ENCODE measurements at regions not wholly inside any gene's neighbourhood (a gene's known extent, or its start where the extent isn't known, plus 50 kb on each side); places are given as distances from the start of the nearest gene placed in this dataset.
"Not testable (repeated sequence)": the region's sequence is repeated elsewhere in the genome, so short reads cannot be mapped to it uniquely, and the experiment has no call there.

DNA sequence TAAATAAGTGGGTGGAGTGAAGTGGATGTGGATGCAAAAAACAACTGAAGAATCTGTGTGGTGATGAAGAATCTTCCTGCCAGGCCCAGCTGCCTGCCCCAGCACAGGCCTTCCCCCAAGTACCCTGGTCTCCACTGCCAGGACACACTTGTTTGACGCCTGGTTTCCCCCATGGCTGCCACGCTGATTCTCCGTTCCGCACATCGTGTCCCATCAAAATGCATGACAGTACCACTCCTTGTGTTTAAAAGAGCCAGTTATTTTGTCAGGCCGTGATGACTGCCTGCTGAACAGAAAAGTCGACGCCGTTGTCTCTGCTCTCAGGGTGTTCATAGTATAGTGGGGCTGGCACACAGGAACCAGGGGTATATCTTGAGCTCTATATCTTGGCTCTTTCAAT, 50.3 kb upstream of the KYNU start:
- DNase-seq, result no peak

DNA sequence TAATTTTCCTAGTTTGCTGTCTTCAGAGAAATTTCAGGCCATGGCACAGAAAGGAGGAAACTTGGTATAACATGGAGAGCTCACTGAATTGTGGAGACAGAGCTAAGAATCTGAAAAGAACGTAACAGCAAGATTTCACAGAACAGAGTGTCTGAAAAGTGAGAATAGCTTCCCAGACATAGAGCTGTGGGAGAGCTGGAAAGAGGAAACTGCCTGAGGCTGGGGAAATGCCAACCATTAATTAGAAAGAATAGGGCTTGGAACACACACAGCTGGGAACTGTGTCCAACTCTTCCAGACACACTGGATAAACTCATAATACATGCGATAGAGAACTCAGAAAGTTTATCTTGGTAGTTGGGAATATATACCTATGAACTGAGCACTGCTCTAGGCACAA, 51.6 kb upstream of the KYNU start:
- no peak for DNase-seq

- no peak for DNase-seq
These were observed 52.7 kb upstream of the KYNU start for GRCh38 chr2:142824756-142825155.

- DNase-seq, result no peak
These were observed 55.3 kb upstream of the KYNU start for GRCh38 chr2:142822190-142822589.

GRCh38 chr2:142819411-142819810, 58.1 kb upstream of the KYNU start:
- DNase-seq, result no peak

GRCh38 chr2:142815375-142815774, 62.1 kb upstream of the KYNU start:
- no peak for DNase-seq

DNA sequence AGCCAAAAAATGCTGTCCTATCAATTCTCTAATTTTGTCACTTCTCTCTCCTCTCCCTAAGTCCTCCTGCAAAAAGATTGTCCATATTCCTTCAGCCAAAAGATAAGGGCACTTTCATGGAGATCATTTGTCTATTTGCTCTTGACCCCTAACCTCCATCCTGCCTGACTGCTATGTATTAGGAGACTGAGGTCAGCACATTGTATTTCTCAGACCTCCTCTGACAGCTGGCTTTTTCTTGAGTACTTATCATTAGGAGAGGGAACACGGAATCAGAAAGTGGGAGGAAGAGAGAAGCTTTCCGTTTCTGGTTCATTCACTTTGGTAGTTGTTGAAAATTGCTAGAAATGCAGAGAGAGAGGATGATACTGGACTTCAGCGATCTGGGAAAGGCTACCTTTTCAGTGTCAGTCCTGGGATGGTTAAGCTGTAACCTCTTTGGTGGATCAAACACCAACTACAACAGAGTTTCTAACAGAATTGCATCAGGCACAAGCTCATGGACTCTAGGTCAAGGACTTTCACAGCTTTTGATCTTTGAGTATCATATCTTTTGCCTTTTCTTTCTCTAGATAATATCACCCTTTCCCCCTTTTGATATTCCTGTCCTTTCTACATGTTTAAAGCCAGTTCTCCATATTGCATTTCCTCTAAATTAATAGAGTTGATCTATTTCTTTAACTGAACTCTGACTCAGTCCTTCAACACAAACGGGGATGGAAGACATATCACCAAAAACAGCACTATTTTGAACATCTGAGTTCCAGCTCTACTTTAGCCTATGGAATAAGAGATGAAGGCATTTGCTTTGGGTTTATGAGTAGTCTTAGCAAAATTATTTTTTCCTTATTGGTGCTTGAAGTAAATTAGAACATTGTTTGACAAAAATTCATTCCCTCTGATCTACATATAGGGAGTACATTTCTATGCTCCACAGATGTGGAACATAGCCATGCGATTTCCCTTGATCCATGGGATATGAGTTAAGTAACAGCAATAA, 63.3 kb upstream of the KYNU start:
- no peak for DNase-seq

- DNase-seq, result not testable (repeated sequence)
These were observed 65.8 kb upstream of the KYNU start for GRCh38 chr2:142811644-142812043.

- no peak for DNase-seq
These were observed 72.2 kb upstream of the KYNU start for GRCh38 chr2:142805244-142805643.

- no peak for DNase-seq
These were observed 74.3 kb upstream of the KYNU start for GRCh38 chr2:142803158-142803557.

DNA sequence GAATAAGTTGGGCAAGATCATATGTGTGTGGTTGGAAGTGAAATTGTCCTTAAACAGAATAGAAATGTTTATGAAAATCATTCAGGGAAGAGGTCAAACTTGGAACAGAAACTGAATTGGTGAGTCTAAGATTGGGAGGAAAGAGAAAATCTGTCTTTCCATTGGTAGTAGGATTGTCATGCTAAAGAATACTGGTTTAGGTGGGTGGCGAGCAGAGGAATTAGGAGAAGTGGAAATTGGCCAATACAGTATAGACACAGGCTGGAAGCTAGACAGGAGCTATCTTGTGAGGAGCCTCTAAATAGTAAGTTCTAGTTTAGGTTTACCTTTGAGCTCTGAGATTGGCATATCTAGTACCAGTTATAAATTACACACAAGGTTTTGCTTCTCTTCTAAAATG, 80.9 kb upstream of the KYNU start:
- DNase-seq, result no peak

DNA sequence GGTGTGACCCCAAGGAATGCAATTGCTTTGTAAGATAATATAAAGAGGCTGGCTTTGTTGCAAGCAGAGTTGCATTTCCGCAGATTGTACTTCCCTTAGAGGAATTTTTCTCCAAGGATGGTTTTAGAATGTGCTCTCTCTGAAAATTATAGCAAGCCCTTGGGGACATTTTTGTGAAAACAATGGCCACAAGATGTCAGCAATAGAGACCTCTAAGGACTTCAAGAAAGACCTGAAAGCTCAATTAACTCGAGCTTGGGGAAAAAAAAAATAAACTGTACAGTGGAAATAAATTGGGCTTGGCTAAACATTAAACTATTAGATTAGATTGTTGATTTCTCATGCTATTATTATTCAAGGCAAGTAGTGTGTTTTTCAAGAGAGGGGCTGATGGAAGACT, 81.3 kb upstream of the KYNU start:
- DNase-seq, result no peak

DNA sequence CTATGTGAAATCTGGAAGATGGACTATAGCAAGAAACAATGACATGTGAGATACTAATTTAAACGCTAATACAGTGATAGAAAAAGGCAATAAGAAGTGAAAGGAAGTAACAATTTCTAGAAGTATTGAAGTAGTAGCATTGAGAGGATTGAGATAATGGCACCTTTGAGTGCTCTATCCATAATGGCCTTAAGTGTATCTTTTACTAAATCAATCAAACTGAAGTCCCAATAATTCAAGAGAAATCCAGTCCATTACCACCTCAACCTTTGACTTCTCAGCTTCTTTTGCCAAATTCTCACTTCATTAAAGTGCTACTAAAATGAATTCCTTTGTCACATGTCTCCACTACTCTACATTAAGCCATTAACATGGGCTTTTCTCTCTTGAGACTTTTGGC, 82.6 kb upstream of the KYNU start:
- DNase-seq, result no peak

DNA sequence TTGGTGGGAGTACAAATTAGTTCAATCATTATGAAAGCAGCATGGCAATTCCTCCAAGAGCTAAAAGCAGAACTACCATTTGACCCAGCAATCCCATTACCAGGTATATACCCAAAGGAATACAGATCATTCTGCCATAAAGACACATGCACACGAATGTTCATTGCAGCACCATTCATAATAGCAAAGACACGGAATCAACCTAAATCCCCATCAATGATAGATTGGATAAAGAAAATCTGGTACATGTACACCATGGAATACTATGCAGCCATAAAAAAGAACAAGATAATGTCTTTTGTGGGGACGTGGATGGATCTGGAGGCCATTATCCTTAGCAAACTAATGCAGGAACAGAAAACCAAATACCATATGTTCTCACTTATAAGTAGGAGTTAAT, 85.1 kb upstream of the KYNU start:
- not testable (repeated sequence) for DNase-seq

DNA sequence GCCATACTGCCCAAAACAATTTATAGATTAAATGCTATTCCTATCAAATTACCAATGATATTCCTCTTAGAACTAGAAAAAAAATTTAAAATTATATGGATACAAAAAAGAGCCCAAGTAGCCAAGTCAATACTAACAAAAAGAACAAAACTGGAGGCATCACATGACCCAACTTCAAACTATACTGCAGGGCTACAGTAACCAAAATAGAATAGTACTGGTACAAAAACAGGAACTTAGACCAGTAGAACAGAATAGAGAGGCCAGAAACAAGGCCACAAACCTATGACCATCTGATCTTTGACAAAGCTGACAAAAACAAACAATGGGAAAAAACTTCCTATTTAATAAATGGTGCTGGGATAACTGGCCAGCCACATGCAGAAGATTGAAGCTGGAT, 86.1 kb upstream of the KYNU start:
- DNase-seq, result no peak

DNA sequence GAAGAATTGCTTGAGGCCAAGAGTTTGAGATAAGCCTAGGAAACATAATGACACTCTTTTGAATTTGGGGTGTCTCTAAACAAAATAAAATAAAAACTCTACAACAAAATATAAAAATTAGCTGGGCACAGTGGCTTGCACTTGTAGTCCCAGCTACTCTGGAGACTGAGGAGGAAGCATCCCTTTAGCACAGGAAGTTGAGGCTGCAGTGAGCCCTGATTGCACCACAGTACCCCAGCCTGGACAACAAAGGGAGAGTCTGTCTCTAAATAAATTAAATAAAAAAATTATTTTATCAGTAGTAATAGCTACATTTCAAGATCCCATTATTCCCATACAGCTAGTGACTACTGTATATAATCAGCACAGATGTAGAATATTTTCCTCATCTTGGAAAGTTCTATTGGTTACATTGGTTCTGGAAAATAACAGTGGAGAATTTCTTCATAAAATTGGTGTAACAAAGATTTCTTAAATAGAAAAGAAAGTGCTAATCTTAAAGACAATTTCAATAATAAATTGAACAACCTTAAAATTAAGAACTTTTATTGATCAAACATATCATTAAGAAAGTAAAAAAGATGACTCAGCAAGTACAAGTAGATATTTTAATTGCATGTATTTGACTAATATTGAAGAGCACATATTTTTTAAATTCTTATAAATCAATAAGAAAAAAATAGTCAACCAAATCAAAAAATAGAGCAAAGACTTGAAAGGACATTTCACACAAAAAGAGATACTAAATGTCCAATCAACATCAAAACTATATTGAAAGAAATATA, 90.4 kb upstream of the KYNU start:
- no peak for DNase-seq

DNA sequence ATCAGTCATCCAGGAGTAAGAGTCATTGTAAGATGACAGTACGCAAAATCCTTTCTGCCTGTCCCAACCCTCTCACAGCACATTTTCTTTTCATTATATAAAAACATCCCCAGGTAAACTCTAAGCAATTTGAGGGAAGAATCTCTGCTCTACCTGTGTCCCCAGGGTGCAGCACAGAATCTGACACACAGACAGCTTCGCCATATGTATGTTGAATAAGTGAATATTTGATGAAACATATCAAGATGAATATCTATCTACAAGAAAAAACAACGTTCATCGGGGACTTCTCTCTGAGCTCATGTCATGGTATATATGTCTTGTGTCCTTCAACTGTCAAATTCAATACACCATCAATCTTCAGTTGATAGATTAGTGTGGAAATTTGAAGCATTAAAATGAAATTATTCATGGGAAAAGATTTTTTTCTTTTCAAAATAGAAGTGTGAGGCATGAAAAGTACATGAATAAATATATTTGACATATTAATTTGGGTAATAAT, 94.5 kb upstream of the KYNU start:
- no peak for DNase-seq

- no peak for DNase-seq
These were observed 96.3 kb upstream of the KYNU start for GRCh38 chr2:142781146-142781545.

- DNase-seq, result no peak
These were observed 99.2 kb upstream of the KYNU start for GRCh38 chr2:142778289-142778688.

- no peak for DNase-seq
These were observed 99.7 kb upstream of the KYNU start for GRCh38 chr2:142777742-142778141.

DNA sequence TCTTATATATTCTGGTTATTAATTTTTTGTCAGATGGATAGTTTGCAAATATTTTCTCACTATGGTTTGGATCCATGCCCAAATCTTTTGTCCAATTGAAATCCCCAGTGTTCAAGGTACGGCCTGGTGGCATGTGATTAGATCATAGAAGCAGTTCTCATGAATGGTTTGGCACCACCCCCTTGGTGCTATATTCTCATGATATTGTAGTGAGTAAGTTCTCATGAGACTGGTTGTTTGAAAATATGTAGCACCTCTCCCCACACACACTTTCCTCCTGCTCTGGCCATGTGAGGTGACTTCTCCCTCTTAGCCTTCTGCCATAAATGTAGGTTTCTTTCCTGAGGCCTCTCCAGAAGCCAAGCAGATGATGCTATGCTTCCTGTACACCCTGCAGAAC, 107.7 kb upstream of the KYNU start:
- DNase-seq, result no peak

DNA sequence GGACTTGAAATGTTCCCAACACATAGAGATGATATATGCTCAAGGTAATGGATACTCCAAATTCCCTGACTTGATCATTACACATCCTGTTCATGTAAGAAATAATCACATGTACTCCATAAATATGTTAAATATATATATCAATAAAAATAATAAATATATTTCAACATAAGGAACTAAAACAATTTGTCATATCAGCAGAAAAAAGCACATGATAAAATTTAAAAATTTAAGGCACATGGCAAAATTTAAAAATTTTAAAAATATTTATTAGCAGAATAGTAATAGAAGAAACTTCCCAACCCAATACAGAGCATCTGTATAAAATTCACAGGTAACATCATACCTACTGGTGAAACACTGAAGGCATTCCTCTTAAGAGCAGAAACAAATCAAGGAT, 109.6 kb upstream of the KYNU start:
- no peak for DNase-seq

DNA sequence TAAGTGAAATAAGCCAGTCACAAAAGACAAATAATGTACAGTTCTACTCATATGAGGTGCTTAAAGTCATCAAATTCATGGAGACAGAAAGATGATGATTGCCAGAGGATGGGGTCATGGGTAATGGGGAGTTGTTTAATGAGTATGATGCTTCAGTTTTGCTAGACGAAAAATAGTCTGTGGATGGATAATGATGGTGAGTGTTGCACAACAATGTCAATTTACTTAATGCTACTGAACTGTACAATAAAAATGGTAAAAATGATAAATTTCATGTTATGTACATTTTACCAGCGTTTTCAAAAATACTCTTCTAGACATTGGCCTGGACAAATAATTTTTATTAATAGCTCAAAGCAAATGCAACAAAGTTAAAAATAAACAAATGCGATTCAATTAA, 118.5 kb upstream of the KYNU start:
- no peak for DNase-seq

DNA sequence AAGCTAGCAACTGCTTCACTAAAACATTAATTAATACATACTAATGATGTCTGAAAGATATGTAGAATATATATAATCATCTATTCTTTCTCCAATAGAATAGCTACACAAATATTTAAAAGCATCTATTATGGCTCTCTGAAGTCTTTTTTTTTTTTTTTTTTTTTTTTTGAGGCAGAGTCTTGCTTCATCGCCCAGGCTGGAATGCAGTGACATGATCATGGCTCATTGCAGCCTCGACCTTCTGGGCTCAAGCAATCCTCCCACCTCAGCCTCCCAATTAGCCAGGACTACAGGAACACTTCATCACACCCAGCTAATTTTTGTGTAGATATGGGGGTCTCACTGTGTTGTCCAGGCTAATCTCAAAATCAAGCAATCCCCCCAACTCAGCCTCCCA, 120.4 kb upstream of the KYNU start:
- no peak for DNase-seq
